HepG2 (cell line): ENCODE measurements at regions not wholly inside any gene's neighbourhood (a gene's known extent, or its start where the extent isn't known, plus 50 kb on each side); places are given as distances from the start of the nearest gene placed in this dataset.

Experiments
- ATAC-seq: fragments of 200-7000 bp; cut with Tn5 transposase; 3 replicates; pipeline ENCODE4 v1.9.1; 2020; ENCODE audit warnings: mild to moderate bottlenecking, moderate library complexity
- BruUV-seq: library from RNA; stranded (reverse); fragments of 400-500 nt; replicated peaks from 2 replicates; lab custom pipeline; 2021; lab: Mats Ljungman, UMichigan
- CTCF ChIA-PET: fragments of 300-600 bp; formaldehyde crosslinking; extraction: SDS; loops from one replicate; lab custom pipeline; 2021; ENCODE audit warnings: low total read pairs, inconsistent platforms, low intra/inter-chr PET ratio; lab: Yijun Ruan, JAX
- POLR2A ChIA-PET: fragments of 350-600 bp; sonication (Branson Sonifier 250); formaldehyde crosslinking; loops from one replicate; lab custom pipeline; 2020; ENCODE audit warnings: antibody characterized with exemption, inconsistent platforms; lab: Yijun Ruan, JAX
- DNase-seq: peaks from one replicate; pipeline ENCODE4 v3.0.0-alpha.2; 2015; ENCODE audit warnings: low spot score
- FAIRE-seq: peaks from 3 replicates; lab custom pipeline; 2011; peaks lifted over from hg19 to GRCh38; lab: Jason Lieb, UNC
- H2AFZ ChIP-seq: one replicate; pipeline ENCODE4 v1.6.1; 2011; ENCODE audit warnings: low read length, inconsistent platforms
- H3K27ac ChIP-seq: fragments of 300-600 bp; 3 replicates; pipeline ENCODE4 v1.8.0; 2011; ENCODE audit warnings: mixed run types, mild to moderate bottlenecking, mixed read lengths, low read length, inconsistent platforms; ENCODE audit not compliant: insufficient read depth; ENCODE audit errors: extremely low read length
- H3K27me3 ChIP-seq, 2 experiments: fragments of 200-600 bp in 1 of 2; 2 replicates in 1 of 2; 3 replicates in 1 of 2; pipeline versions ENCODE4 v1.6.0 to v1.8.0; 2011; ENCODE audit warnings: low read length in 2 of 2, mild to moderate bottlenecking in 2 of 2, moderate library complexity in 2 of 2, inconsistent platforms in 1 of 2; ENCODE audit not compliant: insufficient read depth in 2 of 2, control insufficient read depth in 1 of 2
- H3K36me3 ChIP-seq, 2 experiments: fragments of 200-600 bp in 1 of 2; replicated peaks in 1 of 2; 2 replicates in 1 of 2; 3 replicates in 1 of 2; pipeline versions ENCODE4 v1.5.1 to v1.8.0; 2011; ENCODE audit warnings: low read length in 2 of 2, inconsistent platforms in 1 of 2; ENCODE audit not compliant: insufficient read depth in 2 of 2, control insufficient read depth in 1 of 2
- H3K4me1 ChIP-seq: 2 replicates; pipeline ENCODE4 v1.5.1; 2012; ENCODE audit warnings: low read length, inconsistent platforms; ENCODE audit not compliant: insufficient read depth
- H3K4me2 ChIP-seq: 2 replicates; pipeline ENCODE4 v1.6.0; 2011; ENCODE audit warnings: low read depth, low read length, inconsistent platforms
- H3K4me3 ChIP-seq, 3 experiments: fragments of 200-600 bp in 1 of 3; sonication (generic), shearing (Covaris generic) in 1 of 3; replicated peaks in 1 of 3; 2 replicates each; pipeline ENCODE4 v1.5.1; 2011 to 2016; ENCODE audit warnings: low read length in 3 of 3, inconsistent platforms in 2 of 3, low read depth in 2 of 3, mild to moderate bottlenecking in 2 of 3, control low read depth in 1 of 3, mixed read lengths in 1 of 3; ENCODE audit not compliant: insufficient read depth in 1 of 3
- H3K79me2 ChIP-seq: one replicate; pipeline ENCODE4 v1.6.1; 2011; ENCODE audit warnings: low read length, inconsistent platforms; ENCODE audit not compliant: insufficient read depth
- H3K9ac ChIP-seq: 2 replicates; pipeline ENCODE4 v1.6.0; 2011; ENCODE audit warnings: mild to moderate bottlenecking, low read depth, low read length, inconsistent platforms; ENCODE audit not compliant: insufficient read depth
- H3K9me3 ChIP-seq: 2 replicates; pipeline ENCODE4 v1.5.1; 2012; ENCODE audit warnings: mild to moderate bottlenecking, low read length
- H4K20me1 ChIP-seq: 2 replicates; pipeline ENCODE4 v1.6.0; 2011; ENCODE audit warnings: inconsistent platforms, mild to moderate bottlenecking, low read length, moderate library complexity; ENCODE audit not compliant: insufficient read depth
- AGO2 ChIP-seq: fragments of 200-400 bp; formaldehyde crosslinking; optimal IDR thresholded peaks from 2 replicates; pipeline ENCODE3; 2017; ENCODE audit warnings: mild to moderate bottlenecking, low read depth, low read length, moderate library complexity
- ATF1 ChIP-seq: IDR thresholded peaks from 2 replicates; pipeline ENCODE4 v1.6.1; 2016; ENCODE audit warnings: mild to moderate bottlenecking, control low read depth
- CEBPG ChIP-seq: IDR thresholded peaks from 2 replicates; pipeline ENCODE4 v1.6.1; 2016
- IRX3 ChIP-seq: sonication (generic); formaldehyde crosslinking; IDR thresholded peaks from 2 replicates; pipeline ENCODE4 v1.8.1; 2023; ENCODE audit warnings: mild to moderate bottlenecking, low read depth, missing genetic modification reagents, borderline replicate concordance
- ISL2 ChIP-seq: sonication (generic); formaldehyde crosslinking; IDR thresholded peaks from 2 replicates; pipeline ENCODE4 v1.5.0; 2020; ENCODE audit warnings: missing genetic modification reagents
- KDM2A ChIP-seq: sonication (generic); formaldehyde crosslinking; IDR thresholded peaks from 2 replicates; pipeline ENCODE4 v1.4.0; 2020; ENCODE audit warnings: low read depth, missing genetic modification reagents, borderline replicate concordance
- PLRG1 ChIP-seq: fragments of 450-650 bp; conservative IDR thresholded peaks from 2 replicates; pipeline ENCODE4 v1.6.1; 2016
- ZNF567 ChIP-seq: sonication (generic); formaldehyde crosslinking; IDR thresholded peaks from 2 replicates; pipeline ENCODE4 v1.8.1; 2023; ENCODE audit warnings: mild to moderate bottlenecking, missing genetic modification reagents, borderline replicate concordance
- ZNF839 ChIP-seq: sonication (generic); formaldehyde crosslinking; IDR thresholded peaks from 2 replicates; pipeline ENCODE4 v1.4.0; 2020; ENCODE audit warnings: missing genetic modification reagents, mild to moderate bottlenecking, borderline replicate concordance
- WGBS: methylation state at CpG from one replicate; pipeline ENCODE4 v1.1.6; 2017; ENCODE audit warnings: low lambda C conversion rate; 5-methylcytosine and 5-hydroxymethylcytosine counted together
- in situ Hi-C: cut with HindIII; loops from 2 replicates; pipeline ENCODE4 v1.10.0; 2017; ENCODE audit warnings: low pct_unique_long_range_greater_than_20kb; ENCODE audit not compliant: extremely low pct_ligation_motif_present
- intact Hi-C: fragments of 100-400 bp; cut with micrococcal nuclease; formaldehyde crosslinking; loops from one replicate; pipeline ENCODE4 v1.10.0; 2022; ENCODE audit not compliant: unreplicated experiment
- TF ChIP-seq, protein P1 (sequence below): IDR thresholded peaks from 2 replicates; pipeline ENCODE4 v1.6.1; 2016
- TF ChIP-seq, protein P2 (sequence below): sonication (generic); formaldehyde crosslinking; IDR thresholded peaks from 2 replicates; pipeline ENCODE4 v1.5.0; 2020; ENCODE audit warnings: mild to moderate bottlenecking, missing genetic modification reagents, borderline replicate concordance
- TF ChIP-seq, protein P3 (sequence below): sonication (generic); formaldehyde crosslinking; IDR thresholded peaks from 2 replicates; pipeline ENCODE4 v1.4.0; 2020; ENCODE audit warnings: missing genetic modification reagents, borderline replicate concordance
- TF ChIP-seq, protein P4 (sequence below): sonication (generic); formaldehyde crosslinking; IDR thresholded peaks from 2 replicates; pipeline ENCODE4 v1.4.0; 2020; ENCODE audit warnings: missing genetic modification reagents, borderline replicate concordance

DNA sequence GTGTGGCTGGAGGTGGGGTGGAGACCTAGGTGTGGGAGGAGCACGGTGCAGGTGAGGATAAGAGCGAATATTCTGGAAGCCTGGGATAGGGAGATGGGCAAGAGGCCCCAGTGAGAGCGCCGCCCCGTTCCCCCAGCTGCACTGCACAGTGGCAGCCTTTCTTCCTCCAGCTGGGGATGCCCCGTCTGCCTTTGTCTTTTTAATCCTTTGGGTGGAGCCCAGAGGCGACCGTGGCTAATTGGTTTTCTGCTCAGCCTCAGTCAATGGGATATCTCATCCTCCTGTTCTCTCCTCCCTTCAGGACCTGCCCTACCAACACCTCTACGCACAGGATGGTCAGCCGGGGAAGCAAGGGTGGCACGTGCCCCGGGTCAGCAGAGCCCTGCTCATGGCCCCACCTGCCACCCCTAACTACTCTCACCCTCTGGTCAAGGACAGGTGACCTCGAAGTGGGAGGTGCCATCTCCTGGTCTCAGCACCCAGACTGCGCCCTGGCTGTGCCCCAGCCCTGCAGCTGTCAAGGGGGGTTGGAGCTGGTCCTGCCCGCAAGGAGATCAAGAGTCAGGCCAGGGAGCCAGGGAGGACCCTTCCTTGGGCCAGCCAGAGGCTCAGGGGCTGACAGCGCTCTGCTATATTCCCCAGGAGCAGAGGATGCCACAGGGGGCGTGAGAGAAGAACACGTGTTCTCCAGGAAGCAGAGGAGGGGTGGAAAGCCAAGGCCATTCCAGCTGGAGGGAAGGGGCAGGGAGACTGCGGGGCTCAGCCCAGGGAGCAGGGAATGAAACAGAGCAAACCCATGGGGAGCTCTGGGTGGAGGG lies 64.0 kb downstream of the ADRA2C start:
- ChIA-PET CTCF (no interaction called here), POLR2A (interaction anchor here (0.8 to 6.4 kb wide), 10 partner anchors 9 to 65 kb away, joined by 3 to 88 read pairs (median 7); partner anchors contain the start of gene ADRA2C)
- intact Hi-C loops (loop anchor here (1.0 to 10.0 kb wide), 2 partner anchors 45 to 46 kb away; no protein-coding TSS in a partner anchor), in situ Hi-C loops (no loop called here)
- peaks cover 100% of the 10 kb centered on the region for H3K4me1 ChIP-seq
- H4K20me1 ChIP-seq, result no peaks in the 10 kb centered on the region
- no peaks in the 10 kb centered on the region for H3K79me2 ChIP-seq
- FAIRE-seq, result no peak
- ATAC-seq, result peak; percentile 48
- H3K4me2 ChIP-seq, result peak overlapping the region; percentile 64
- DNase-seq, result peak; percentile 79
- H2AFZ ChIP-seq, result no peak overlapping the region
- BruUV-seq, result no TSS peak
- 43% methylated on average over 13 of the region's 19 CpGs for WGBS
- H3K27ac ChIP-seq, result peak overlapping the region; percentile 91
- peak overlapping the region; percentile 71 for H3K9ac ChIP-seq
- H3K4me3 ChIP-seq, result peak overlapping the region in 1 of 3 experiments; percentile 40; a peak in 1 of 6 replicates
- H3K27me3 ChIP-seq, result no peaks in the 10 kb centered on the region
- H3K36me3 ChIP-seq, result no peaks in the 10 kb centered on the region
- no peaks in the 10 kb centered on the region for H3K9me3 ChIP-seq
- TF ChIP-seq KDM2A (CRISPR knock-in tag) (peak; percentile 40; the same call in 1 of the 2 replicates), PLRG1 (no peak), ZNF567 (no peak), ISL2 (CRISPR knock-in tag) (0 out of 2 replicates have a peak, but pooled peaks have one; percentile 4), IRX3 (no peak), ATF1 (no peak), CEBPG (CRISPR knock-in tag) (no peak), AGO2 (peak; percentile 19), ZNF839 (no peak)
- TF ChIP-seq, protein P1, sequence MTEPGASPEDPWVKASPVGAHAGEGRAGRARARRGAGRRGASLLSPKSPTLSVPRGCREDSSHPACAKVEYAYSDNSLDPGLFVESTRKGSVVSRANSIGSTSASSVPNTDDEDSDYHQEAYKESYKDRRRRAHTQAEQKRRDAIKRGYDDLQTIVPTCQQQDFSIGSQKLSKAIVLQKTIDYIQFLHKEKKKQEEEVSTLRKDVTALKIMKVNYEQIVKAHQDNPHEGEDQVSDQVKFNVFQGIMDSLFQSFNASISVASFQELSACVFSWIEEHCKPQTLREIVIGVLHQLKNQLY (CRISPR knock-in tag), result peak; percentile 56; the same call in 1 of the 2 replicates
- TF ChIP-seq, protein P2, sequence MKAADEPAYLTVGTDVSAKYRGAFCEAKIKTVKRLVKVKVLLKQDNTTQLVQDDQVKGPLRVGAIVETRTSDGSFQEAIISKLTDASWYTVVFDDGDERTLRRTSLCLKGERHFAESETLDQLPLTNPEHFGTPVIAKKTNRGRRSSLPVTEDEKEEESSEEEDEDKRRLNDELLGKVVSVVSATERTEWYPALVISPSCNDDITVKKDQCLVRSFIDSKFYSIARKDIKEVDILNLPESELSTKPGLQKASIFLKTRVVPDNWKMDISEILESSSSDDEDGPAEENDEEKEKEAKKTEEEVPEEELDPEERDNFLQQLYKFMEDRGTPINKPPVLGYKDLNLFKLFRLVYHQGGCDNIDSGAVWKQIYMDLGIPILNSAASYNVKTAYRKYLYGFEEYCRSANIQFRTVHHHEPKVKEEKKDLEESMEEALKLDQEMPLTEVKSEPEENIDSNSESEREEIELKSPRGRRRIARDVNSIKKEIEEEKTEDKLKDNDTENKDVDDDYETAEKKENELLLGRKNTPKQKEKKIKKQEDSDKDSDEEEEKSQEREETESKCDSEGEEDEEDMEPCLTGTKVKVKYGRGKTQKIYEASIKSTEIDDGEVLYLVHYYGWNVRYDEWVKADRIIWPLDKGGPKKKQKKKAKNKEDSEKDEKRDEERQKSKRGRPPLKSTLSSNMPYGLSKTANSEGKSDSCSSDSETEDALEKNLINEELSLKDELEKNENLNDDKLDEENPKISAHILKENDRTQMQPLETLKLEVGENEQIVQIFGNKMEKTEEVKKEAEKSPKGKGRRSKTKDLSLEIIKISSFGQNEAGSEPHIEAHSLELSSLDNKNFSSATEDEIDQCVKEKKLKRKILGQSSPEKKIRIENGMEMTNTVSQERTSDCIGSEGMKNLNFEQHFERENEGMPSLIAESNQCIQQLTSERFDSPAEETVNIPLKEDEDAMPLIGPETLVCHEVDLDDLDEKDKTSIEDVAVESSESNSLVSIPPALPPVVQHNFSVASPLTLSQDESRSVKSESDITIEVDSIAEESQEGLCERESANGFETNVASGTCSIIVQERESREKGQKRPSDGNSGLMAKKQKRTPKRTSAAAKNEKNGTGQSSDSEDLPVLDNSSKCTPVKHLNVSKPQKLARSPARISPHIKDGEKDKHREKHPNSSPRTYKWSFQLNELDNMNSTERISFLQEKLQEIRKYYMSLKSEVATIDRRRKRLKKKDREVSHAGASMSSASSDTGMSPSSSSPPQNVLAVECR (CRISPR knock-in tag), result 0 out of 2 replicates have a peak, but pooled peaks have one; percentile 35
- TF ChIP-seq, protein P3, sequence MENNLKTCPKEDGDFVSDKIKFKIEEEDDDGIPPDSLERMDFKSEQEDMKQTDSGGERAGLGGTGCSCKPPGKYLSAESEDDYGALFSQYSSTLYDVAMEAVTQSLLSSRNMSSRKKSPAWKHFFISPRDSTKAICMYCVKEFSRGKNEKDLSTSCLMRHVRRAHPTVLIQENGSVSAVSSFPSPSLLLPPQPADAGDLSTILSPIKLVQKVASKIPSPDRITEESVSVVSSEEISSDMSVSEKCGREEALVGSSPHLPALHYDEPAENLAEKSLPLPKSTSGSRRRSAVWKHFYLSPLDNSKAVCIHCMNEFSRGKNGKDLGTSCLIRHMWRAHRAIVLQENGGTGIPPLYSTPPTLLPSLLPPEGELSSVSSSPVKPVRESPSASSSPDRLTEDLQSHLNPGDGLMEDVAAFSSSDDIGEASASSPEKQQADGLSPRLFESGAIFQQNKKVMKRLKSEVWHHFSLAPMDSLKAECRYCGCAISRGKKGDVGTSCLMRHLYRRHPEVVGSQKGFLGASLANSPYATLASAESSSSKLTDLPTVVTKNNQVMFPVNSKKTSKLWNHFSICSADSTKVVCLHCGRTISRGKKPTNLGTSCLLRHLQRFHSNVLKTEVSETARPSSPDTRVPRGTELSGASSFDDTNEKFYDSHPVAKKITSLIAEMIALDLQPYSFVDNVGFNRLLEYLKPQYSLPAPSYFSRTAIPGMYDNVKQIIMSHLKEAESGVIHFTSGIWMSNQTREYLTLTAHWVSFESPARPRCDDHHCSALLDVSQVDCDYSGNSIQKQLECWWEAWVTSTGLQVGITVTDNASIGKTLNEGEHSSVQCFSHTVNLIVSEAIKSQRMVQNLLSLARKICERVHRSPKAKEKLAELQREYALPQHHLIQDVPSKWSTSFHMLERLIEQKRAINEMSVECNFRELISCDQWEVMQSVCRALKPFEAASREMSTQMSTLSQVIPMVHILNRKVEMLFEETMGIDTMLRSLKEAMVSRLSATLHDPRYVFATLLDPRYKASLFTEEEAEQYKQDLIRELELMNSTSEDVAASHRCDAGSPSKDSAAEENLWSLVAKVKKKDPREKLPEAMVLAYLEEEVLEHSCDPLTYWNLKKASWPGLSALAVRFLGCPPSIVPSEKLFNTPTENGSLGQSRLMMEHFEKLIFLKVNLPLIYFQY, result no peak
- TF ChIP-seq, protein P4, sequence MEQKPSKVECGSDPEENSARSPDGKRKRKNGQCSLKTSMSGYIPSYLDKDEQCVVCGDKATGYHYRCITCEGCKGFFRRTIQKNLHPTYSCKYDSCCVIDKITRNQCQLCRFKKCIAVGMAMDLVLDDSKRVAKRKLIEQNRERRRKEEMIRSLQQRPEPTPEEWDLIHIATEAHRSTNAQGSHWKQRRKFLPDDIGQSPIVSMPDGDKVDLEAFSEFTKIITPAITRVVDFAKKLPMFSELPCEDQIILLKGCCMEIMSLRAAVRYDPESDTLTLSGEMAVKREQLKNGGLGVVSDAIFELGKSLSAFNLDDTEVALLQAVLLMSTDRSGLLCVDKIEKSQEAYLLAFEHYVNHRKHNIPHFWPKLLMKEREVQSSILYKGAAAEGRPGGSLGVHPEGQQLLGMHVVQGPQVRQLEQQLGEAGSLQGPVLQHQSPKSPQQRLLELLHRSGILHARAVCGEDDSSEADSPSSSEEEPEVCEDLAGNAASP (CRISPR knock-in tag), result peak; percentile 21
